ENCODE measurements at regions not wholly inside any gene's neighbourhood (a gene's known extent, or its start where the extent isn't known, plus 50 kb on each side); places are given as distances from the start of the nearest gene placed in this dataset.

- TF ChIP-seq ZNF784 (CRISPR knock-in tag; IDR thresholded peaks at IDR 0.05; ENCODE audit: borderline replicate concordance) (no peak), PBX2 (CRISPR knock-in tag; IDR thresholded peaks at IDR 0.05) (no peak), ZSCAN30 (CRISPR knock-in tag; IDR thresholded peaks at IDR 0.05) (no peak), MED8 (CRISPR knock-in tag; IDR thresholded peaks at IDR 0.05; ENCODE audit: insufficient replicate concordance) (no peak), ZNF503 (CRISPR knock-in tag; IDR thresholded peaks at IDR 0.05) (no peak), FOXP4 (CRISPR knock-in tag; IDR thresholded peaks at IDR 0.05) (peak; percentile 49; the same call in 1 of the 2 replicates), ATF7-NPFF (CRISPR knock-in tag; IDR thresholded peaks at IDR 0.05; ENCODE audit: low read depth) (no peak), ZNF629 (CRISPR knock-in tag; conservative IDR thresholded peaks at IDR 0.05) (0 out of 2 replicates have a peak, but pooled peaks have one; percentile 25), RARG (CRISPR knock-in tag; IDR thresholded peaks at IDR 0.05; ENCODE audit: low read depth) (no peak), CHD4 (IDR thresholded peaks at IDR 0.05; ENCODE audit: borderline replicate concordance, low read length) (no peak), TRAFD1 (CRISPR knock-in tag; IDR thresholded peaks at IDR 0.05; ENCODE audit: borderline replicate concordance) (peak; percentile 87), ZNF614 (CRISPR knock-in tag; IDR thresholded peaks at IDR 0.05; ENCODE audit: borderline replicate concordance) (no peak), STAG1 (CRISPR knock-in tag; IDR thresholded peaks at IDR 0.05) (peak; percentile 96)
These were observed 173.4 kb downstream of the MRPL14 start (continued) for GRCh38 chr6:43953794-43954310.
